ENCODE measurements at regions not wholly inside any gene's neighbourhood (a gene's known extent, or its start where the extent isn't known, plus 50 kb on each side); places are given as distances from the start of the nearest gene placed in this dataset.

GRCh38 chr17:34482730-34483129, 96.7 kb upstream of the TMEM132E start:
- Histone ChIP-seq H3K27ac (no peak overlapping the region), H4K20me1 (ENCODE audit: insufficient read depth, poor library complexity, severe bottlenecking) (no peaks in the 10 kb centered on the region), H3K36me3 (replicated peaks; ENCODE audit: insufficient read depth, low read depth) (no peaks in the 10 kb centered on the region), H3K4me1 (ENCODE audit: insufficient read depth) (no peaks in the 10 kb centered on the region), H2AFZ (no peak overlapping the region), H3K9me3 (ENCODE audit: low read depth) (no peaks in the 10 kb centered on the region), H3K4me2 (no peak overlapping the region), H3K9me2 (replicated peaks; ENCODE audit: insufficient read depth) (no peaks in the 10 kb centered on the region), H3K27me3 (peaks cover 20% of the 10 kb centered on the region), H3K4me3 (no peak overlapping the region), H3K79me2 (no peaks in the 10 kb centered on the region)
- TF ChIP-seq EZH2 (IDR thresholded peaks at IDR 0.05; ENCODE audit: borderline replicate concordance): no peak
- TF ChIP-seq EZH2phosphoT487 (IDR thresholded peaks at IDR 0.05; ENCODE audit: low read depth, severe bottlenecking, unreplicated experiment): no peak
- no peak for TF ChIP-seq CTCF (IDR thresholded peaks at IDR 0.05; ENCODE audit: poor library complexity)
- WGBS (ENCODE audit: low lambda C conversion rate, missing lambda C conversion rate): 69% methylated on average over 7 of the region's 7 CpGs
- no peak for DNase-seq (ENCODE audit: low spot score)

DNA sequence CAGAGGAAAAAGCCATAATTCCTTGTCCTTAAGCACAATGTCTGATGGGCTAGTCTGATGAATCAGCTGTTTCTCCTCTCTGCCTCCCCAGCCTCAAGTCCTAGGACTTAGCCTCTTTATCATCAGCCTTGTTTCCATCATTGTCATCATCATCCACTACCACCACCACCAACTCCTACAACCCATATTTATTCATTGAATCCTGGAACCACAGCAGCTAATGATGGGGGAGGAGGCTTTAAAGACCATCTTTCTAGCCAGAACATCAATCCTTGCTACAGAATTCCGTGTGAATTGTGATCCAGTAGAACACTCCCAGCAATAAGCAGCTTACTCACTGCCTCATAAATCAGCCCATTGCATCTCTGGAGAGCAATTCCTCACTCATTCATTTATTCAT, 97.6 kb upstream of the TMEM132E start:
- Histone ChIP-seq H2AFZ (no peak overlapping the region), H3K4me2 (no peak overlapping the region), H3K27ac (no peak overlapping the region), H4K20me1 (ENCODE audit: insufficient read depth, poor library complexity, severe bottlenecking) (no peaks in the 10 kb centered on the region), H3K79me2 (no peaks in the 10 kb centered on the region), H3K27me3 (peaks cover 12% of the 10 kb centered on the region), H3K4me1 (ENCODE audit: insufficient read depth) (no peaks in the 10 kb centered on the region), H3K9me2 (replicated peaks; ENCODE audit: insufficient read depth) (no peaks in the 10 kb centered on the region), H3K36me3 (replicated peaks; ENCODE audit: insufficient read depth, low read depth) (no peaks in the 10 kb centered on the region), H3K9me3 (ENCODE audit: low read depth) (no peaks in the 10 kb centered on the region), H3K4me3 (no peak overlapping the region)
- WGBS (ENCODE audit: low lambda C conversion rate, missing lambda C conversion rate): 56% methylated on average over 1 of the region's 1 CpG
- DNase-seq (ENCODE audit: low spot score): no peak
- TF ChIP-seq EZH2phosphoT487 (IDR thresholded peaks at IDR 0.05; ENCODE audit: low read depth, severe bottlenecking, unreplicated experiment) (no peak), EZH2 (IDR thresholded peaks at IDR 0.05; ENCODE audit: borderline replicate concordance) (no peak), CTCF (IDR thresholded peaks at IDR 0.05; ENCODE audit: poor library complexity) (no peak)

- H2AFZ ChIP-seq: no peak overlapping the region
- no peak overlapping the region for H3K4me2 ChIP-seq
- no peak for TF ChIP-seq EZH2 (IDR thresholded peaks at IDR 0.05; ENCODE audit: borderline replicate concordance)
- TF ChIP-seq EZH2phosphoT487 (IDR thresholded peaks at IDR 0.05; ENCODE audit: low read depth, severe bottlenecking, unreplicated experiment): no peak
- no peak for TF ChIP-seq CTCF (IDR thresholded peaks at IDR 0.05; ENCODE audit: poor library complexity)
- H3K9me3 ChIP-seq (ENCODE audit: low read depth): no peaks in the 10 kb centered on the region
- DNase-seq (ENCODE audit: low spot score): no peak
- H3K27me3 ChIP-seq: peaks cover 12% of the 10 kb centered on the region
- no peak overlapping the region for H3K4me3 ChIP-seq
- no peaks in the 10 kb centered on the region for H3K36me3 ChIP-seq (replicated peaks; ENCODE audit: insufficient read depth, low read depth)
- no peaks in the 10 kb centered on the region for H4K20me1 ChIP-seq (ENCODE audit: insufficient read depth, poor library complexity, severe bottlenecking)
- no peak overlapping the region for H3K27ac ChIP-seq
- no peaks in the 10 kb centered on the region for H3K4me1 ChIP-seq (ENCODE audit: insufficient read depth)
- 74% methylated on average over 6 of the region's 6 CpGs for WGBS (ENCODE audit: low lambda C conversion rate, missing lambda C conversion rate)
- no peaks in the 10 kb centered on the region for H3K9me2 ChIP-seq (replicated peaks; ENCODE audit: insufficient read depth)
- no peaks in the 10 kb centered on the region for H3K79me2 ChIP-seq
Measured at GRCh38 chr17:34479371-34479770, 100.0 kb upstream of the TMEM132E start.

GRCh38 chr17:34478244-34478643, 101.1 kb upstream of the TMEM132E start:
- no peaks in the 10 kb centered on the region for H3K4me1 ChIP-seq (ENCODE audit: insufficient read depth)
- no peaks in the 10 kb centered on the region for H4K20me1 ChIP-seq (ENCODE audit: insufficient read depth, poor library complexity, severe bottlenecking)
- H2AFZ ChIP-seq: no peak overlapping the region
- no peak for TF ChIP-seq EZH2 (IDR thresholded peaks at IDR 0.05; ENCODE audit: borderline replicate concordance)
- no peak for TF ChIP-seq EZH2phosphoT487 (IDR thresholded peaks at IDR 0.05; ENCODE audit: low read depth, severe bottlenecking, unreplicated experiment)
- TF ChIP-seq CTCF (IDR thresholded peaks at IDR 0.05; ENCODE audit: poor library complexity): no peak
- H3K4me2 ChIP-seq: no peak overlapping the region
- H3K4me3 ChIP-seq: no peak overlapping the region
- no peak overlapping the region for H3K27ac ChIP-seq
- H3K9me3 ChIP-seq (ENCODE audit: low read depth): no peaks in the 10 kb centered on the region
- 82% methylated on average over 3 of the region's 3 CpGs for WGBS (ENCODE audit: low lambda C conversion rate, missing lambda C conversion rate)
- no peak for DNase-seq (ENCODE audit: low spot score)
- H3K79me2 ChIP-seq: no peaks in the 10 kb centered on the region
- H3K27me3 ChIP-seq: peaks cover 12% of the 10 kb centered on the region
- no peaks in the 10 kb centered on the region for H3K36me3 ChIP-seq (replicated peaks; ENCODE audit: insufficient read depth, low read depth)
- no peaks in the 10 kb centered on the region for H3K9me2 ChIP-seq (replicated peaks; ENCODE audit: insufficient read depth)
